IMR-90 (cell line): ENCODE measurements at regions not wholly inside any gene's neighbourhood (a gene's known extent, or its start where the extent isn't known, plus 50 kb on each side); places are given as distances from the start of the nearest gene placed in this dataset.

ENCODE experiments used
- ATAC-seq: fragments of 200-7000 bp; cut with Tn5 transposase; 2 replicates; pipeline ENCODE4 v1.9.1; 2020; ENCODE audit warnings: low read depth, mild to moderate bottlenecking, moderate library complexity
- BruUV-seq: library from RNA; stranded (reverse); fragments of 400-500 nt; replicated peaks from 2 replicates; lab custom pipeline; 2021; lab: Mats Ljungman, UMichigan
- CTCF ChIA-PET: fragments of 300-600 bp; formaldehyde crosslinking; extraction: SDS; loops from one replicate; lab custom pipeline; 2021; ENCODE audit warnings: antibody characterized with exemption; lab: Yijun Ruan, JAX
- POLR2A ChIA-PET: fragments of 300-600 bp; sonication (Branson Sonifier 250); formaldehyde crosslinking; loops from one replicate; lab custom pipeline; 2022; ENCODE audit warnings: antibody characterized with exemption; ENCODE audit not compliant: unreplicated experiment; lab: Charles Lee
- DNase-seq: peaks from one replicate; pipeline ENCODE4 v3.0.0; 2013
- H2AFZ ChIP-seq: replicated peaks from 2 replicates; pipeline ENCODE3; 2013; ENCODE audit warnings: low read length, mild to moderate bottlenecking; ENCODE audit not compliant: poor library complexity
- H2AK5ac ChIP-seq: 2 replicates; pipeline ENCODE4 v1.6.1; 2013; ENCODE audit warnings: low read depth, low read length, inconsistent platforms
- H2AK9ac ChIP-seq: replicated peaks from 2 replicates; pipeline ENCODE3; 2013; ENCODE audit warnings: mild to moderate bottlenecking, low read depth, low read length, moderate library complexity; ENCODE audit not compliant: poor library complexity
- H2BK120ac ChIP-seq: 2 replicates; pipeline ENCODE4 v1.6.1; 2013; ENCODE audit warnings: low read depth, low read length, inconsistent platforms
- H2BK15ac ChIP-seq: 3 replicates; pipeline ENCODE4 v1.6.1; 2013; ENCODE audit warnings: low read depth, low read length, inconsistent platforms
- H2BK20ac ChIP-seq: 2 replicates; pipeline ENCODE4 v1.6.1; 2013; ENCODE audit warnings: low read depth, mild to moderate bottlenecking, inconsistent platforms, low read length, moderate library complexity
- H2BK5ac ChIP-seq: 2 replicates; pipeline ENCODE4 v1.6.1; 2013; ENCODE audit warnings: mild to moderate bottlenecking, low read depth, low read length, inconsistent platforms; ENCODE audit not compliant: poor library complexity, severe bottlenecking
- H3K14ac ChIP-seq: replicated peaks from 2 replicates; pipeline ENCODE4 v1.6.1; 2013; ENCODE audit warnings: low read depth, low read length, inconsistent platforms
- H3K18ac ChIP-seq: 2 replicates; pipeline ENCODE4 v1.6.1; 2013; ENCODE audit warnings: low read depth, low read length, control low read depth
- H3K23ac ChIP-seq: 2 replicates; pipeline ENCODE4 v1.6.1; 2013; ENCODE audit warnings: low read depth, low read length, inconsistent platforms
- H3K27ac ChIP-seq: 2 replicates; pipeline ENCODE4 v1.5.1; 2013; ENCODE audit warnings: mild to moderate bottlenecking, control low read depth, low read length; ENCODE audit not compliant: insufficient read depth
- H3K27me3 ChIP-seq: 2 replicates; pipeline ENCODE4 v1.6.1; 2013; ENCODE audit warnings: low read length; ENCODE audit not compliant: control insufficient read depth, insufficient read depth
- H3K36me3 ChIP-seq: 2 replicates; pipeline ENCODE4 v1.6.1; 2013; ENCODE audit warnings: low read length, mixed read lengths; ENCODE audit not compliant: control insufficient read depth, insufficient read depth
- H3K4ac ChIP-seq: 2 replicates; pipeline ENCODE4 v1.6.1; 2013; ENCODE audit warnings: low read depth, low read length, inconsistent platforms
- H3K4me1 ChIP-seq: 2 replicates; pipeline ENCODE4 v1.6.1; 2013; ENCODE audit warnings: low read length, mixed read lengths; ENCODE audit not compliant: control insufficient read depth, insufficient read depth
- H3K4me2 ChIP-seq: 2 replicates; pipeline ENCODE4 v1.6.1; 2013; ENCODE audit warnings: low read depth, mild to moderate bottlenecking, control low read depth, low read length, moderate library complexity
- H3K4me3 ChIP-seq: 2 replicates; pipeline ENCODE4 v1.5.1; 2013; ENCODE audit warnings: low read depth, mild to moderate bottlenecking, control low read depth, low read length, moderate library complexity; ENCODE audit not compliant: insufficient read depth
- H3K56ac ChIP-seq: 2 replicates; pipeline ENCODE4 v1.6.1; 2013; ENCODE audit warnings: low read length, inconsistent platforms; ENCODE audit not compliant: insufficient read depth; ENCODE audit errors: extremely low read depth
- H3K79me1 ChIP-seq, 2 experiments: 2 replicates each; pipeline ENCODE4 v1.6.1; 2013; ENCODE audit warnings: low read length in 2 of 2, inconsistent platforms in 1 of 2, low read depth in 1 of 2
- H3K9ac ChIP-seq: 2 replicates; pipeline ENCODE4 v1.6.1; 2013; ENCODE audit warnings: low read depth, low read length, control low read depth
- H3K9me1 ChIP-seq: 2 replicates; pipeline ENCODE4 v1.6.1; 2013; ENCODE audit warnings: low read length, inconsistent platforms; ENCODE audit not compliant: insufficient read depth
- H3K9me3 ChIP-seq: 2 replicates; pipeline ENCODE4 v1.6.1; 2013; ENCODE audit warnings: low read length; ENCODE audit not compliant: control insufficient read depth, insufficient read depth
- H4K20me1 ChIP-seq: 2 replicates; pipeline ENCODE4 v1.6.1; 2013; ENCODE audit warnings: low read length, inconsistent platforms; ENCODE audit not compliant: insufficient read depth
- H4K5ac ChIP-seq: 2 replicates; pipeline ENCODE4 v1.6.1; 2013; ENCODE audit warnings: mild to moderate bottlenecking, low read depth, low read length, control low read depth
- H4K8ac ChIP-seq, 2 experiments: 2 replicates each; pipeline ENCODE4 v1.6.1; 2013; ENCODE audit warnings: low read depth in 2 of 2, low read length in 2 of 2, control low read depth in 1 of 2, inconsistent platforms in 1 of 2
- H4K91ac ChIP-seq: 2 replicates; pipeline ENCODE4 v1.6.1; 2013; ENCODE audit warnings: low read depth, low read length, inconsistent platforms; ENCODE audit not compliant: insufficient read depth
- CEBPB ChIP-seq: IDR thresholded peaks from 2 replicates; pipeline ENCODE4 v1.6.1; 2012; ENCODE audit warnings: low read depth, low read length, improper control_type of control experiment
- MAFK ChIP-seq: IDR thresholded peaks from 2 replicates; pipeline ENCODE4 v1.6.1; 2012; ENCODE audit warnings: low read depth, low read length, improper control_type of control experiment
- RFX5 ChIP-seq: IDR thresholded peaks from 2 replicates; pipeline ENCODE4 v1.8.0; 2012; ENCODE audit warnings: low read depth, mild to moderate bottlenecking, low read length, moderate library complexity
- USF2 ChIP-seq: fragments of 150-350 bp; IDR thresholded peaks from 2 replicates; pipeline ENCODE4 v1.6.1; 2017; ENCODE audit warnings: mild to moderate bottlenecking, antibody characterized with exemption, low read length, low read depth
- WGBS, 2 experiments: methylation state at CpG; one replicate each; pipeline versions ENCODE4 v1.1.5 to v1.1.7; 2013; ENCODE audit warnings: missing lambda C conversion rate in 2 of 2; ENCODE audit not compliant: insufficient read length in 1 of 2; ENCODE audit errors: extremely low coverage in 2 of 2; 5-methylcytosine and 5-hydroxymethylcytosine counted together
- dilution Hi-C: fragments of 300-500 bp; cut with HindIII; formaldehyde crosslinking; loops from one replicate; pipeline ENCODE4 v1.14.3; 2018; ENCODE audit warnings: low sequenced_read_pairs; ENCODE audit not compliant: unreplicated experiment
- in situ Hi-C: fragments of 300-500 bp; cut with MboI; formaldehyde crosslinking; loops from 3 replicates; pipeline ENCODE4 v1.14.3; 2019; ENCODE audit warnings: low sequenced_read_pairs, inconsistent platforms, mixed read lengths
- intact Hi-C: fragments of 100-400 bp; cut with micrococcal nuclease; formaldehyde crosslinking; loops from 2 replicates; pipeline ENCODE4 v1.10.0; 2022

- Histone ChIP-seq H3K23ac (no peak overlapping the region), H2AK5ac (no peak overlapping the region), H3K9me1 (no peaks in the 10 kb centered on the region), H3K9ac (no peak overlapping the region), H2AFZ (no peak overlapping the region), H3K18ac (no peak overlapping the region), H3K9me3 (no peaks in the 10 kb centered on the region), H4K8ac (no peak overlapping the region), H3K4me1 (no peaks in the 10 kb centered on the region), H3K56ac (no peak overlapping the region), H4K20me1 (no peaks in the 10 kb centered on the region), H3K36me3 (no peaks in the 10 kb centered on the region), H3K4ac (no peak overlapping the region), H4K5ac (no peak overlapping the region), H4K91ac (no peak overlapping the region), H3K14ac (no peak overlapping the region), H3K79me1 (no peaks in the 10 kb centered on the region), H3K4me2 (no peak overlapping the region), H3K4me3 (no peak overlapping the region), H3K27ac (no peak overlapping the region), H3K27me3 (no peaks in the 10 kb centered on the region), H2AK9ac (no peak overlapping the region), H2BK5ac (no peak overlapping the region), H2BK20ac (no peak overlapping the region), H2BK15ac (no peak overlapping the region), H2BK120ac (no peak overlapping the region)
- CTCF ChIA-PET: no interaction called here
- no peak for DNase-seq
- POLR2A ChIA-PET: no interaction called here
- no peak for ATAC-seq
- intact Hi-C loops (no loop called here), dilution Hi-C loops (no loop called here), in situ Hi-C loops (no loop called here)
- no TSS peak for BruUV-seq
- WGBS, 2 experiments: no CpG with 5 or more reads among the region's 1 CpG
- no peak for TF ChIP-seq RFX5
- no peak for TF ChIP-seq USF2
- peak; percentile 54 for TF ChIP-seq MAFK
- no peak for TF ChIP-seq CEBPB
Measured at GRCh38 chr2:123636232-123636631, 388.9 kb upstream of the CNTNAP5 start.
